ENCODE measurements at regions not wholly inside any gene's neighbourhood (a gene's known extent, or its start where the extent isn't known, plus 50 kb on each side); places are given as distances from the start of the nearest gene placed in this dataset.

- Mint-ChIP-seq H3K4me1 (peaks cover 58% of the 10 kb centered on the region), H3K27me3 (ENCODE audit: low read depth) (no peaks in the 10 kb centered on the region), H3K36me3 (no peaks in the 10 kb centered on the region), H3K27ac (no peak overlapping the region), H3K4me3 (no peak overlapping the region), H3K9me3 (no peaks in the 10 kb centered on the region)
- no peak for DNase-seq (ENCODE audit: low spot score in 2 of 2, unreplicated experiment in 2 of 2)
- no peak for TF ChIP-seq CTCF (IDR thresholded peaks at IDR 0.05; ENCODE audit: unreplicated experiment)
Observed at GRCh38 chr15:66650433-66650832, 51.6 kb upstream of the SMAD6 start.

GRCh38 chr15:66651198-66651597 lies 50.8 kb upstream of the SMAD6 start:
- Mint-ChIP-seq H3K4me3 (no peak overlapping the region), H3K36me3 (no peaks in the 10 kb centered on the region), H3K4me1 (peaks cover 65% of the 10 kb centered on the region)

GRCh38 chr15:66651913-66652642 lies 50.0 kb upstream of the SMAD6 start:
- Mint-ChIP-seq H3K27ac (peak overlapping the region; percentile 70), H3K9me3 (no peaks in the 10 kb centered on the region), H3K4me3 (no peak overlapping the region), H3K27me3 (ENCODE audit: low read depth) (no peaks in the 10 kb centered on the region), H3K36me3 (no peaks in the 10 kb centered on the region), H3K4me1 (peaks cover 74% of the 10 kb centered on the region)
- no peak for DNase-seq (ENCODE audit: low spot score in 2 of 2, unreplicated experiment in 2 of 2)
- no peak for TF ChIP-seq CTCF (IDR thresholded peaks at IDR 0.05; ENCODE audit: unreplicated experiment)

More at GRCh38 chr15:66651198-66651597, 50.8 kb upstream of the SMAD6 start:
- no peak for DNase-seq (ENCODE audit: low spot score in 2 of 2, unreplicated experiment in 2 of 2)
- Mint-ChIP-seq H3K27me3 (ENCODE audit: low read depth) (no peaks in the 10 kb centered on the region), H3K27ac (no peak overlapping the region), H3K9me3 (no peaks in the 10 kb centered on the region)
- TF ChIP-seq CTCF (IDR thresholded peaks at IDR 0.05; ENCODE audit: unreplicated experiment): no peak

Data from mesothelial cell of epicardium (in vitro differentiated cells).